CD4-positive, alpha-beta T cell treated with Interleukin-17A for 4 hours (primary cell): ENCODE measurements at regions not wholly inside any gene's neighbourhood (a gene's known extent, or its start where the extent isn't known, plus 50 kb on each side); places are given as distances from the start of the nearest gene placed in this dataset.
"Not testable (repeated sequence)": the region's sequence is repeated elsewhere in the genome, so short reads cannot be mapped to it uniquely, and the experiment has no call there.

Experiments
- DNase-seq: peaks from one replicate; pipeline ENCODE4 v3.0.0-alpha.2; 2020; ENCODE audit warnings: mixed read lengths

DNA sequence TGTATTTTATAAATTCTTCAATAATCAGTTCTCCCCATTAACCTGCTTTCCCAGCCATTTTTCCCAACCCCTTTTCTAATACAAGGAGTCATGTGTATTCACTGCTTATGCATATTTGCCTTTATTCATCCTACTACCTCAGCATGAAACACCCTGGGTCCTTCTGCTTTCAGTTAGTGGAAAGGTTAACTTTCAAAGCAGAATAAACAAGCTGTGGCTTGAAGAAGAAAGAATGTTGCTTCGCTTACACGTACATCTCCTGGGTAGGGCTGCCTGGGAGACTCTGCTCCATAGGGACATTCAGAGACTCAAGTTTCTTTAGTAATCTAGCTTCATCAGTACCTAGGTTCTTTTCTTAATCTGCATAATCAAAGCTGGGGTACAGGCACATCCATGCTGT is 567.8 kb upstream of the SLC10A2 start:
- DNase-seq: no peak

DNA sequence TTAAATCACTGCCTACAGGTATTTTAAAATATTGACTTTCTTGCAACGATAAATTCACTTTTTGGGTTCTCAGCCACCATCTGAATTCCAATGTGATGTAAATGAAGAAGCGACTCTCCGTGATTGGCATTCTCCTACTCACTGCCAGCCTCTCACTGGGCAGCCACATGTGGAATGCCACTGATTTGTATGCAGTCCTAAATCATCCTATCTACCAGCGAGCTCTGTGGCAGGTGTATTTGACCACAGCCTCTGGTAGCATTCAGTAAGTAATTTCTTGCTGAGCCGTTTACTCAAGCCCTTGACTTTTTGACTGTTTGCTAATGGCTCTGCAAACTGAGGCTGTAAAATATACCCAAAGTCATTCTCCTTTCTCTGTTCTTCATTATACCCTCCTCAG is 559.0 kb upstream of the SLC10A2 start:
- DNase-seq: no peak

DNA sequence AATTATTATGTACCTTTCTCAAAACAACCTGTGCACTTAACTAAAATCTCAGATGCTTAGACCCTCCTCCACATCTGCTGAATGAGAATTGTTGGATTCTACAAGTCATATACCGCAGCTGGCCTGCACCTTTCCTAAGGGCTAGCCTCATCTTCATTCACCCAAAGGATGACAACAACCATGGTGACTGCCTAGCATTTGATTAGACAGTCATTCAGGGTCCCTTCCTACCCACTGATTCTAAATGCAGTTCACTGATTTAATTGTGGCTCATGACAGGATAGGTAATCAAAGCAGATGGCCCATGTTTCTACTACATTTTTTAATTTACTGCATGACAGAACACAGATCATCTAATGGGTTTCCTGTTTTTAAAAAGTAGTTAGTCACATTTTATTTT is 551.9 kb upstream of the SLC10A2 start:
- DNase-seq: no peak

GRCh38 chr13:103615771-103616170 is 549.6 kb upstream of the SLC10A2 start:
- no peak for DNase-seq

- DNase-seq: no peak
Measured at GRCh38 chr13:103614761-103615160, 548.5 kb upstream of the SLC10A2 start.

- no peak for DNase-seq
Measured at GRCh38 chr13:103607995-103608394, 541.8 kb upstream of the SLC10A2 start.

DNA sequence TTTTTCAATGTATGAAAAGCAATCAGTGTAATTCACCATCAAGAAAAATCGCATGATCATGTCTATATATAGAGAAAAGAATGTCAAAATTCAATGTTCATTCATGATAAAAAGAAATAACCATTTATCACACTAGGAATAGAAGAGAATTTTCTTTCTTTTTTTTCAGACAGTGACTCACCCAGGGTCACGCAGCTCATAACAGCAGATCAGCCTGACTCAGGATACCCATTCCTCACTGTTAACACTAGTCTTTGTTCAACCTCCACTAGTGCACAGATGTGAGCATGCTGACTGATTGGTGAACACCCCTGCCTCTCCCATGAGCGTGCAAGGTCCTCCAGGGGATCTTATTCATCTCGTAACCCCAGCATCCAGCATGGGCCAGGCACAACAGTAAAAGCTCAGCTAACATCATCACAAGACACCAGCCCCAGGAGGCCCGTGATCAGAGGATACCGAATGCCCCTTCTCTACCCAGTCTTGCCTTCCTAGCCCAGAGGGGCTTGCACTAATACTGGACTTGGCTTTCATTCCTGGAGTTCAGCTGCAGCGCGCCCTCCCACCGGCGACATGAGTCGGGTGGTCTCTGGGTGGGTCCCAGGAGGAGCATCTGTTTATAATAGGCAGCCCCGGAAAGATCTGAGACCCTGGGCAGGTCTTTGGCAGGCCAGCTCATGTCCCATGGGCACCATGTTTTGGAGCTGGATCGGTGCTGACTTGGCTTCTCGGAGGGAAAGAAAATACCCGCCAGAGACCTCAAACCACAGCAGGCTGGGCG is 539.5 kb upstream of the SLC10A2 start:
- DNase-seq: no peak

DNA sequence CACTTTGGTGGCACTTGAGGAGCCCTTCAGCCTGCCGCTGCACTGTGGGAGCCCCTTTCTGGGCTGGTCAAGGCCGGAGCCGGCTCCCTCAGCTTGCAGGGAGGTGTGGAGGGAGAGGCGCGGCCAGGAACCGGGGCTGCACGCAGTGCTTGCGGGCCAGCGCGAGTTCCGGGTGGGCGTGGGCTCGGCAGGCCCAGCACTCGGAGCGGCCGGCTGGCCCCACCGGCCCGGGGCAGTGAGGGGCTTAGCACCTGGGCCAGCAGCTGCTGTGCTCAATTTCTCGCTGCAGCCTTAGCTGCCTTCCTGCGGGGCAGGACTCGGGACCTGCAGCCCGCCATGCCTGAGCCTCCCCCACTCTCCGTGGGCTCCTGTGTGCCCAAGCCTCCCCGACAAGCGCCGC is 533.7 kb upstream of the SLC10A2 start:
- not testable (repeated sequence) for DNase-seq

GRCh38 chr13:103598671-103599070 is 532.5 kb upstream of the SLC10A2 start:
- no peak for DNase-seq

GRCh38 chr13:103573446-103573845 is 507.2 kb upstream of the SLC10A2 start:
- DNase-seq: no peak

DNA sequence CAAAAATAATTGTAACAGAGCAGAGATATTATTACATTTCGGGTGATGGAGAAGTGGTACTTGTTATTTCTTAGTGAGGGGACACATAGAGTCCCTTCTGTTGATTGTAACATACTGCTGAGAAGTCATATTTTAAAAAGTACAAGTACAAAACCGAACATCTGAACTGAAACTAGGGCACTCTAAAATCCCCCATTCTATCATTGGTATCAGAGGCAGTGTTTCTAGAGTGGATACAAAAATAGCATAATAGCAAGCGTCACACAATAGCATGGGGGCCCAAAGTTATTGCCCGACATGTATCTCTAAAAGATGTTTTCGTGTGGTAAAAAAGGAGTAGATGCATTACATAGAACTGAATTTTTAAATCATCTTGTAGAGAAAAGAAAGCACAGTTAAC is 502.1 kb upstream of the SLC10A2 start:
- DNase-seq: no peak

GRCh38 chr13:103557878-103558277 is 491.7 kb upstream of the SLC10A2 start:
- DNase-seq: no peak

DNA sequence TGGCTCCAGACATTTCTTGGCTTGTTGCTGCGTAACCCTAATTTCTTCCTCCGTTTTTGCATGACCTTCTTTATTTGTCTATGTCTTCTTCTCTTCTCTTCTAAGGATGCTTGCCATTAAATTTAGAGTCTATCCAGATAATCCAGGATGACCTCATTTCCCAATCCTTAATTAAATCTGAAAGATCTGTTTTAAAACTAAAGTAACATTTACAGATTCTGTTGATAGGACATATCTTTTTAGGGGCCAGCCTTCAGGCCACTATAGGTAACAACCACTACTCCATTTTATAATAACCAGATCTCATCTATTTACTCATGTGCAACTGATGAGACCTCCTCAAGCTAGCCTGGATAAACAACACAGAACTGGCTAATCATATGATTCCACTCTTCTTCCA is 490.5 kb upstream of the SLC10A2 start:
- DNase-seq: no peak

GRCh38 chr13:103547914-103548313 is 481.7 kb upstream of the SLC10A2 start:
- no peak for DNase-seq

- DNase-seq: no peak
Measured at GRCh38 chr13:103546271-103546670, 480.1 kb upstream of the SLC10A2 start.

DNA sequence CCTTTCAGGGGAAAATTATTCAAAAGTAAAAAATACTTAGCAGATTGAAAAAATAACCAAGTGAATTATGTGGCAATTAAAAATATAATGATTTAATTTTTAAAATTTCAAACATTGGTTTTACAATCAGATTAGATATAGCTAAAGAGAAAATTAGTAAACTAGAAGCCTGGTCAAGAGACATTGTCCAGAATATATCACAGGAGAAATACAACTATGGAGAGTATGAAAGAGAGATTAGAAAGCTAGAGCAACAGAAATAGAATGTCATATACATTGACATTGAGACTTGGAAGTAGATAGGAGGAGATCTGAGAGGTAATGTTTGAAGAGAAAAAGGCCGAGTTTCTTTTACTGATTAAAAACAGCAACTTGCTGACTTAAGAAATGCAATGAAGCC is 476.4 kb upstream of the SLC10A2 start:
- DNase-seq: no peak

GRCh38 chr13:103540382-103540765 is 474.2 kb upstream of the SLC10A2 start:
- DNase-seq: no peak

DNA sequence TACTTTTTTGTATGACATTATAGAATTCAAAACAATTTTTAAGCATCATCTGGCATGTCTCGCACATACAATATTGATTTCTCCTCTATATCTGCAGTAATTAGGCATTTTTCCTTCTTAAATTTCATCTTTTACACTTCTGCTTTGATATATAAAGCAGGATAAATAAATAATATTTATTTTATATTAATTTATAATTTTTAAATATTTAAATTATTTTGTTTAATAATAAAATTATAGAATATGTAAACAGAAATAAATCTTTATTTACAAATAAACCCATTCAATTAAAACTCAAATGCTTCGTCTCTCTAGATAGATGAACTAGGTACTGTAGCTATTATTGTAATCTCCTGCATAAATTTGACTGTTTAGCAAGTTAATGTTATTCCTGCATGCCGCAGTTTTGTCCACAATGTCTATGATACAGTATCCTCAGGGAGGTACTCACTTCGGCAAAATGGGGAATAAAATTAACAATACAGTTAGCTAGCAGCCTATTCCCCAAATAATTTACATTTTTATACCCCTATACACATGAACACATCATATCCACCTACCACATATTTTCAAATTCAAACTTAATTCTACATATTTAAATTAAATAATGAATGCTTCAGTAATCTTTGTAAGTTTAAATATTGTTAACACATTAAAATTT is 473.6 kb upstream of the SLC10A2 start:
- no peak for DNase-seq

GRCh38 chr13:103539265-103539664 is 473.0 kb upstream of the SLC10A2 start:
- no peak for DNase-seq

GRCh38 chr13:103537616-103538015 is 471.4 kb upstream of the SLC10A2 start:
- DNase-seq: no peak

- DNase-seq: no peak
Measured at GRCh38 chr13:103531278-103531677, 465.1 kb upstream of the SLC10A2 start.

GRCh38 chr13:103528437-103528836 is 462.2 kb upstream of the SLC10A2 start:
- DNase-seq: no peak

DNA sequence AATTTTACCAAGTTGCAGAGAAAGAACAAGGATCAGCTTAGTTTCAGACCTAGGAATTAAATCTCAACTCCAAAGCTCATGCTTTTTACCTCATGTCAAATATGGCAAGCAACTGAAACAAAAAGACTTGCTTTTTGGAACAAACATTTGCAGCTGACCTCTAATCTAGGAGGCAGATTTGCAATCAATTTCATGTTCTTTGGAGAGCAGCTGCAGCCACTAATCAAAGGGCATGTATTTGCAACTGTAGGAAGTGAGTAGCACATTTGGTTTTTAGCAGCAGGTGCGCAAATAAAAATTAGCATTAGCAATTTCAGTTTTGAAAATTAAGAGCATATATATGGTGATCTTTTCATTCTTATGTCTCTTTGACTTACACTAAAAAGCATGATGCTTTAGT is 459.3 kb upstream of the SLC10A2 start:
- DNase-seq: no peak

DNA sequence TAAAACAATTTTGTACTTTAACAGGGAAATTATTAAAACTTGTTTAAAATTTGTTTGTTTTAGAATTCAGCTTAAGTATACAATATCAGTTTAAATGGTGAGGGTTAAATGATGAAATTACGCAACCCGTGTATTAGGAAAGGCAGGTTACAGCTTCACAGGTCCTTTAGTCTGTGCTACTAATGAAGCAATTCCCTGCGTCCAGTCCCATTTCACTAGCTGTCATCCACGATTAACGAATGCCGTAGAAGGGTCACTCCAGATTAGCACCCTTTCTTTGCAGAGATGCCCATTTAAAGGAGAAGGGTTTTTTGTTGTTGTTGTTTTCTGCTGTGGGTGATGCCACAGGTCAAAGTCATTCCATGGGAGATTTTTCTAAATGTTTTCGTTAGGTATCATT is 457.6 kb upstream of the SLC10A2 start:
- no peak for DNase-seq

GRCh38 chr13:103521532-103521931 is 455.3 kb upstream of the SLC10A2 start:
- DNase-seq: no peak
